Mesodermal cell (in vitro differentiated cells): ENCODE measurements at regions not wholly inside any gene's neighbourhood (a gene's known extent, or its start where the extent isn't known, plus 50 kb on each side); places are given as distances from the start of the nearest gene placed in this dataset.

Experiments used
- H3K27ac ChIP-seq: 2 replicates; pipeline ENCODE4 v1.7.0; 2013; ENCODE audit warnings: mild to moderate bottlenecking, low read depth, low read length, moderate library complexity; ENCODE audit not compliant: severe bottlenecking
- H3K36me3 ChIP-seq: 2 replicates; pipeline ENCODE4 v1.7.1; 2013; ENCODE audit warnings: mild to moderate bottlenecking, low read length, moderate library complexity; ENCODE audit not compliant: control insufficient read depth, insufficient read depth
- H3K4me1 ChIP-seq: one replicate; pipeline ENCODE4 v1.7.1; 2013; ENCODE audit warnings: mild to moderate bottlenecking, low read length; ENCODE audit not compliant: insufficient read depth, control insufficient read depth, poor library complexity, severe bottlenecking
- H3K4me3 ChIP-seq: 2 replicates; pipeline ENCODE4 v1.7.0; 2013; ENCODE audit warnings: low read length, control low read depth, mild to moderate bottlenecking; ENCODE audit not compliant: insufficient read depth, poor library complexity, severe bottlenecking; ENCODE audit errors: extremely low read depth
- H3K9me3 ChIP-seq: 2 replicates; pipeline ENCODE4 v1.7.1; 2013; ENCODE audit warnings: mild to moderate bottlenecking, low read length, moderate library complexity; ENCODE audit not compliant: control insufficient read depth
- WGBS, 2 experiments: methylation state at CpG; one replicate each; pipeline ENCODE4 v1.1.5; 2013; ENCODE audit warnings: missing lambda C conversion rate in 2 of 2; ENCODE audit not compliant: insufficient coverage in 2 of 2; 5-methylcytosine and 5-hydroxymethylcytosine counted together

DNA sequence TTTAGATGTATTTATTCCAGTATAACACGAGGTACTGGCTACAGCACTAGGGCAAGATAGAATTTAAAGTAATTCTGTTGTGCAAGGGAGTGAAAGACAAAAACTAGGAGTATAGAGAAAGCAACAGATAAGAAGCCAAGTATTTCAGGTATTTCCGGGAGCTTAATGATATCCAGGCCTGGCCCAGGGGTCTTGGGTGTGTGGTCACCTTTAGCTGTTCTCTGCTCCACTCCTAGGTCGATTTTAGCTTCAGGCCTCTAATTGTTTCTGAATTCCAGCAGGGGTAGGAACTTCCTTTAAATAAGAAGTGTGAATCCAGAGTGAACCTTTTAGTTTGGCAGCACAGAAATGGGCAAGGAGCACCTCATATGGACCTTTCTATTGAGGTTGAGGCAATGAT is 342.3 kb upstream of the MYT1L start:
- WGBS, 2 experiments = 53 to 88% methylated on average over 2 to 3 of the region's 3 CpGs
- Histone ChIP-seq H3K36me3 (no peaks in the 10 kb centered on the region), H3K4me1 (peaks cover 4% of the 10 kb centered on the region), H3K9me3 (no peaks in the 10 kb centered on the region), H3K4me3 (no peak overlapping the region), H3K27ac (no peak overlapping the region)

DNA sequence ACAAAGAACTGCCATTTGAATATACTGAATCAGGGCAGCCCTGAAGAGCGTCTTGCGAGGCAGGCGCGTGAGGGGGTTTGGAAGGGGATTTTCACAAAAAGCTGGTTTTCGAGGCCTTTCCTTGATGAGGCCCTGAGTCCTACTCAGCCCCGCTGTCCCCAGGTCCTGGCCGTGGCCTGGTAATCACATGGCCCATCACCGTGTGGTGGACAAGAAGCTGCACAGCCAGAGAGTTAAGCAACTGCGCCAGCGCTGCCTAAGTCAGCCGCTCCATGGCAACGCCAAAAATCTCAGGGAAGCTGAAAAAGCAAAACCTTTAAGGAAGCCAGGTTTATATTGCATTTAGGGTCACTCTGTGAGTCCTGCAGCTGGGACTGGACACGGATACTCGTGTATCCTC is 341.2 kb upstream of the MYT1L start:
- H3K36me3 ChIP-seq = no peaks in the 10 kb centered on the region
- 90 to 94% methylated on average over 14 of the region's 14 CpGs for WGBS, 2 experiments
- peaks cover 4% of the 10 kb centered on the region for H3K4me1 ChIP-seq
- no peaks in the 10 kb centered on the region for H3K9me3 ChIP-seq
- no peak overlapping the region for H3K27ac ChIP-seq
- H3K4me3 ChIP-seq = no peak overlapping the region

DNA sequence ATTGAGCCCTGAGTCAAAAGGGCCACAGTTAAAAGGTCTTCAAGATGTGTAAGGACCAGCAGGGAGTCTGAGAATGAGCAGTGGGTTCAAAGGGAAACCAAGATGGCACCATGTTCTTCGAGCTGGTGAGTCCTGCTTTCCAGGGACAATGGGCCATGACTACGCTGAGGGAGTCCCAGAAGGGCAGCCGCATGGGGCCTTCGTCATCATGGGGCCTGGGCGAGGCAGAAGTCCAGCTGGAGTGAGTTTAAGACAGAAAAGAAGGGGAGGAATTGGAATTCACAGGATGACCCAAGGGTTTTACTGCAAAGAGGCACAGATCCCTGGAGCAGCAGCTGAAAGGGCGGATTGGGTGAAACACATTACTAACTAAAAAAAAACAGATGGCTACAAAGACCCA is 340.8 kb upstream of the MYT1L start:
- Histone ChIP-seq H3K27ac (no peak overlapping the region), H3K4me3 (no peak overlapping the region), H3K9me3 (no peaks in the 10 kb centered on the region), H3K4me1 (peaks cover 4% of the 10 kb centered on the region), H3K36me3 (no peaks in the 10 kb centered on the region)
- 77 to 90% methylated on average over 3 to 5 of the region's 6 CpGs for WGBS, 2 experiments

DNA sequence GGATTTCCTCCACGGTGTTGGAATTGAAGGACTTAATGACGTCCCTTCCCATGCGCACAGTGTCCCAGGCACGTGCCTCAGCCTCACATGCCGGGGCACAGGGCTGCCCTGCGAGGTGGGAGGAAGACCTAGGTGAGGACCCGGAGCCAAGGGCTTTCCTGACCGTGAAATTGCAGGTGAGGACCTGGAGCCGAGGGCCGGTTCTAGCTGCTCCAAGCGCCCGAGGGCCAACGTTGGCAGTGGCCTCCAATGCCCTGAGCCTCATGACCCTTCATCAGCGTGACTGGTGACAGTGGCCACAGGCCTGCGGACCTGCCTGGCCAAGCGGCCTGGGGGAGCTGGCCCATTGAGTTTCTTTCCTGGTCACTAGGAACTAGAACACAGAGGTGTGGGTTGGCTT is 338.2 kb upstream of the MYT1L start:
- WGBS, 2 experiments = 95 to 96% methylated on average over 16 of the region's 16 CpGs
- no peaks in the 10 kb centered on the region for H3K9me3 ChIP-seq
- H3K36me3 ChIP-seq = no peaks in the 10 kb centered on the region
- no peak overlapping the region for H3K4me3 ChIP-seq
- peaks cover 6% of the 10 kb centered on the region for H3K4me1 ChIP-seq
- no peak overlapping the region for H3K27ac ChIP-seq

DNA sequence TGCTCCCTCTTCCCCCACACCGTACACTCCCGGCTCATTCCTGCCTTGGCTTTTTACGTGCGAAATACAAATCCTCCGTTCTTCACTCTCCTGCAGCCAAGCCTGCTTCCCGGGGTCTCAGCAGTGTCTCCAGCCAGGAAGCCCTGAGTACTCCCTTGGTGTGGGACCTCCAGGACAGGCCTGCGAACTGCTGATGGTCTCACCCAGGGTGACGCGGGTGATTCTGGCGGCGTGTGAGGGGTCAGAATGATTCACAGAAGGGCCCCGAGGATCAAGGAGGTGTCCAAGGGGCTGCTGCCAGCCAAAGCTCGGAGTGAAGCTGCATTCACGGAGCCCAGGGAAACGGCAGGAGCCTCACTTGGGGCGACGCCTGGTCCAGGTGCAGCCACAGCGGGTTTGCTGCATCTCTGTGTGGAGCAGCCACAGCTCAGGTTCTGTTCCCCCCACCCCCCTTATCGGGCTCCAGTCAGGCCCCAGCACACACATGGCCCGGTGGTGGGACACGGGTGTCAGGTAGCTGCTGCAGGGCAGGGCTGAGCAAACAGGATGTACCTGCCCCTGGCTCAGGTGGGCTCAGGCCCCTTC is 337.7 kb upstream of the MYT1L start:
- no peak overlapping the region for H3K27ac ChIP-seq

DNA sequence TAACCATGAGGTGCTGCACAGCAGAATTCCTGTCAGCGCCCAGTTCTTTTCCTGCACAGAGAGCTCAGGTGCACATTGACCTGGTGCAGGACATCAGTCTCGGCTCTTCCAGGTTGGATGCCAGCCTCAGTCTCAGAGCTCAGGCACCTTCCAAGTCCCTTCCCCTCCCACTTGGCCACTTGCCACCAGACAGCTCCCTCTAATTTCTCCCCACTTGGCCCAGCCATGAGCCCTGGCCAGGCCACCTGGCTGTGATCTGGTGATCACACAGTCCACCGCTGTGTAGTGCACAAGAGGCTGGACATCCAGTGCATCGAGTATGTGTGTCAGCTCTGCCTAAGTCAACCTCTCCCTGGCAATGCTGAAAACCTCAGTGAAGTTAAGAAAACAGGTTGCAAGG is 336.6 kb upstream of the MYT1L start:
- 91 to 99% methylated on average over 4 of the region's 4 CpGs for WGBS, 2 experiments

More for the DNA sequence above, 337.7 kb upstream of the MYT1L start:
- 92 to 96% methylated on average over 19 to 21 of the region's 21 CpGs for WGBS, 2 experiments
- Histone ChIP-seq H3K4me3 (no peak overlapping the region), H3K36me3 (no peaks in the 10 kb centered on the region), H3K4me1 (peaks cover 6% of the 10 kb centered on the region), H3K9me3 (no peaks in the 10 kb centered on the region)

DNA sequence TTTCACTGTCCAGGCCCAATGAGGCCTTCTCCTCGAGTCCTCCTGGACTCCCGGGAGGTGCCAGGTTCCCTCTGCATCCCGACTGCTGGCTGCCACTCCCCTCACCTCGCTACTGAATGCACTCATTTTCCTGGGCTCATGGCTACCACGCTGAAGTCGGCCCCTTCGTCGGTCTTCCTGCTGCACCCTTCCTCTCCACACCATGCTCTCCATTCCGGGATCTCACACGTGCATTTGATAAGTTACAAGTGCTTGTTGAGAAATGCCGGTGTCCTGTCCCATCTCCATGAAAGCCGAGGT is 334.7 kb upstream of the MYT1L start:
- Histone ChIP-seq H3K9me3 (no peaks in the 10 kb centered on the region), H3K27ac (no peak overlapping the region), H3K36me3 (no peaks in the 10 kb centered on the region), H3K4me1 (peaks cover 6% of the 10 kb centered on the region), H3K4me3 (no peak overlapping the region)
- WGBS, 2 experiments = 94 to 96% methylated on average over 7 to 12 of the region's 12 CpGs

More for the DNA sequence above, 336.6 kb upstream of the MYT1L start:
- H3K9me3 ChIP-seq = no peaks in the 10 kb centered on the region
- H3K4me3 ChIP-seq = no peak overlapping the region
- H3K4me1 ChIP-seq = peaks cover 3% of the 10 kb centered on the region
- H3K27ac ChIP-seq = no peak overlapping the region
- H3K36me3 ChIP-seq = no peaks in the 10 kb centered on the region

DNA sequence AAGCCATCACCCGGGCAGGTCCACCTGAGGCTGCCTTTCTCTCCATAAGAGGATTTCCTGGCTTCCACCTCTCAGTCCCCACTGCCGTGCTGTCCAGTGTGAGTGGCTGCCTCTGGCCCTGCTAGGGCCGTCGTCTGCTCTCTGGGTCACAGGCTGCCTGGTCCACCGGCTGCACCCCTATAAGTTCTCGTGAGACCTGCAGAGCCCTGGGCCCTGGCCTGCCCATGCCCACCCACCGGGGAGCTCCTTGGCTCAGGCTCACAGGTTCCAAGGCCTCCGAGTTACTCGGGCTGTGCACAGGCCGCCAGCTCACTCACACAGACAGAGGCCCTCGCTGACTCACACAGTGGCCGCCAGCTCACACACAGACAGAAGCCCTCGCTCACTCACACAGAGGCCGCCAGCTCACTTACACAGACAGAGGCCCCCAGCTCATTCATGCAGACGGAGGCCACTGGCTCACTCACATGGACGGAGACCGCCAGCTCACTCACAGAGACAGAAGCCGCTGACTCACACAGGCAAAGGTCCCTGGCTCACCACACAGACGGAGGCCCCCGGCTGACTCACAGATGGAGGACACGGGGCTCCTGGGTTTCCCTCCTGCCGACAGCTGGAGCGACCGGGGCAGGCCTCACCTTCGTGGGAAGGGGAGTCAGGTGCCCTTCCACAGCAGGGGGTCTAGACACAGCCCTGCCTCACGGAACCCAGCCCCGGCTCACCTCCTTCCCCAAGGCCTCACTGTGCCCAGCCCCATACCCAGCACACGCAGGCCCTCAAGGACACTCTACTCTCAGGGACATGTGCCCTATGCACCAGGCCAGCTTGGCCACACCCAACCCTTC is 334.1 kb upstream of the MYT1L start:
- 81 to 85% methylated on average over 14 to 26 of the region's 28 CpGs for whole genome bisulfite sequencing, 2 experiments
- Histone ChIP-seq H3K27ac (peak overlapping the region; percentile 10), H3K4me3 (no peak overlapping the region), H3K9me3 (no peaks in the 10 kb centered on the region), H3K4me1 (peaks cover 6% of the 10 kb centered on the region), H3K36me3 (no peaks in the 10 kb centered on the region)

DNA sequence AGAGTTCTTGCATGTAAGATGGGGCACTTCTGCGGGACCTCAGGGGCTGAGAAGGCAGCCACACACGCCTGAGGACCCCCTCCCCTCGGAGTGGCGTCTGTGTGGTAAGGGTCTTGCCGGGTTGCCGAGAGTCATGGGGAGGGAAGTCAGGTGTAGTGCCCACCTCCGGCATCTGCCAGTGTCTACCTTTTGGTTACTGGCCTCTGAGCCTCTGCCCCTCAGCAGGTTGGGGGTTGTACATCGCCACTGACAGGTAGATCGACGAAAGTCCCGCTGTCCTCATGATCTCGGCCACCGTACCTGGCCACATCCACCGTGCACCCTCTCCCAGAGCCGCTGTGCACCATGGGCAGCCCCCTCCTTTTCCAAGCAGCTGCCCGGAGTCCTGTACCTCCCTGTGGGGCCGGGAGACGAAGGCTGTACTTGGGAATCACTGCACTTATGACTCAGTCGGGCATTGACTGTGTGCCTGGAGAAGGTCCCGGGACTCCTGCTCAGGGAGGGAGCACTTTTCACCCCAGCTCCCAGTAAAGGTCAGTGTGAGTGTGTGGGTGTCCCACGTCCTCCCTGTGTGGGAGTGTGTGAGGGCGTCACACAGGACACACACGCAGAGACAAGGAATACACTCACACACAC is 332.4 kb upstream of the MYT1L start:
- H3K36me3 ChIP-seq = no peaks in the 10 kb centered on the region
- H3K9me3 ChIP-seq = no peaks in the 10 kb centered on the region
- peaks cover 6% of the 10 kb centered on the region for H3K4me1 ChIP-seq
- WGBS, 2 experiments = 88 to 90% methylated on average over 16 to 19 of the region's 23 CpGs
- H3K27ac ChIP-seq = no peak overlapping the region
- H3K4me3 ChIP-seq = no peak overlapping the region

DNA sequence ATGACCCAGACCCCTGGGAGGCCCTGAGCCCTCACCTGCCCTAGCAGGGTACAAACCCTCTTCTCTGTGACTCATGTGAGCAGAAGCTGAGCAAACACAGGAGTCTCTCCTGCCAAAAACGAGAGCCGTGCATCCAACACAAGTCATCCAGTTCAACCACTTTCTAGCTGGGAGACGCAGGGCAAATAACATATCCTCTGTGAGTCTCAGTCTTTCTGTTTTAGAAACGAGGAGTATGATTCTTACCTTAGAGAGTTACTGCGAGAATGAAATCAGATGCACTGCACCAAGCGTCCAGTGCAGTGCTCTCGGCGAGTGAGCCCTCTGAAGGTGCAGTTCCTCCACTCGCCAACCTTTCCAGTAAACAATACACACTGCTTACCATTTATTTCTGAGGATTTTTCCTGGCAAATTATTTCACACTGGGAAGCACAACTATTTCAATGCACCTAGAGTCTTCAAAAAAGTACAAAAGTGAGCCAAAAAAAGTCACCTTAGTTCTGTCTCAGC is 331.8 kb upstream of the MYT1L start:
- peaks cover 6% of the 10 kb centered on the region for H3K4me1 ChIP-seq
- 80 to 86% methylated on average over 8 to 9 of the region's 9 CpGs for WGBS, 2 experiments
- no peak overlapping the region for H3K27ac ChIP-seq
- H3K36me3 ChIP-seq = no peaks in the 10 kb centered on the region
- no peaks in the 10 kb centered on the region for H3K9me3 ChIP-seq
- no peak overlapping the region for H3K4me3 ChIP-seq
